Ishikawa (cell line): ENCODE measurements at regions not wholly inside any gene's neighbourhood (a gene's known extent, or its start where the extent isn't known, plus 50 kb on each side); places are given as distances from the start of the nearest gene placed in this dataset.
A peak's percentile ranks its signal among the peaks of the same experiment; 100 is the strongest.

Source experiments
- CREB1 ChIP-seq: IDR thresholded peaks from 2 replicates; pipeline ENCODE4 v1.6.1; 2012; ENCODE audit warnings: low read depth
- EP300 ChIP-seq: IDR thresholded peaks from 2 replicates; pipeline ENCODE4 v1.6.1; 2012; ENCODE audit warnings: borderline replicate concordance
- RAD21 ChIP-seq: IDR thresholded peaks from 2 replicates; pipeline ENCODE4 v1.6.1; 2012; ENCODE audit warnings: low read depth
- REST ChIP-seq: IDR thresholded peaks from 2 replicates; pipeline ENCODE4 v1.6.1; 2012; ENCODE audit warnings: low read depth, mild to moderate bottlenecking
- TAF1 ChIP-seq: IDR thresholded peaks from 2 replicates; pipeline ENCODE4 v1.6.1; 2012; ENCODE audit warnings: low read depth, mild to moderate bottlenecking
- YY1 ChIP-seq: IDR thresholded peaks from 2 replicates; pipeline ENCODE4 v1.6.1; 2012; ENCODE audit warnings: low read depth
- TF ChIP-seq, protein P1 (sequence below): IDR thresholded peaks from 2 replicates; pipeline ENCODE4 v1.6.1; 2012

GRCh38 chr6:99187429-99187828, 162.0 kb downstream of the FAXC start:
- TF ChIP-seq EP300: peak; percentile 87
- TF ChIP-seq REST: no peak
- TF ChIP-seq, protein P1, sequence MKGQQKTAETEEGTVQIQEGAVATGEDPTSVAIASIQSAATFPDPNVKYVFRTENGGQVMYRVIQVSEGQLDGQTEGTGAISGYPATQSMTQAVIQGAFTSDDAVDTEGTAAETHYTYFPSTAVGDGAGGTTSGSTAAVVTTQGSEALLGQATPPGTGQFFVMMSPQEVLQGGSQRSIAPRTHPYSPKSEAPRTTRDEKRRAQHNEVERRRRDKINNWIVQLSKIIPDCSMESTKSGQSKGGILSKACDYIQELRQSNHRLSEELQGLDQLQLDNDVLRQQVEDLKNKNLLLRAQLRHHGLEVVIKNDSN: no peak
- peak; percentile 15; the same call in 1 of the 2 replicates for TF ChIP-seq RAD21
- peak; percentile 56; the same call in 1 of the 2 replicates for TF ChIP-seq YY1
- TF ChIP-seq TAF1: no peak
- no peak for TF ChIP-seq CREB1
